ENCODE measurements at regions not wholly inside any gene's neighbourhood (a gene's known extent, or its start where the extent isn't known, plus 50 kb on each side); places are given as distances from the start of the nearest gene placed in this dataset.

DNA sequence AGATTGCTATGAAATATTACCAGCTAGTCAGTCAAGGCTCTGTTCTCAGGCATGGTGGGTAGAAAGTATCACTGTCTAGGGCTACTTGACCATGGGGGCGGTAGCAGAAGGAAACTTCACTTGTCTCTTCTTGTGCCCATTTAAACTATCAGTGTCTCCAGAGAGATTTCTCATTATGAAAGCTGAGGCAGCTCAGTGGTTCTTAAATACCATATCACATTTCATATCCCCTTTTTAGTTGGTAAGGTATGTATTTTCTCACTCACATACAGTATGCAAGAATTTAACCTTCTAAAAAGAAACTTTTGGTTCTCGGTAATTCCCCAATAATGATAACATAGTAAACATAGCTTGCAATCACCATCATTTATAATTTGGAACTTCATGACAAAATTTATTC, 1180.0 kb upstream of the TENM4 start:
- TF ChIP-seq TAF1 (IDR thresholded peaks at IDR 0.05; ENCODE audit: borderline replicate concordance, low read depth, low read length) (no peak), POLR2A (IDR thresholded peaks at IDR 0.05; ENCODE audit: low read depth, low read length) (no peak)

Measured in GM12892 (cell line).